GM12864 (cell line): ENCODE measurements at regions not wholly inside any gene's neighbourhood (a gene's known extent, or its start where the extent isn't known, plus 50 kb on each side); places are given as distances from the start of the nearest gene placed in this dataset.

ENCODE experiments used
- DNase-seq: peaks from one replicate; pipeline ENCODE4 v3.0.0-alpha.2; 2011; ENCODE audit warnings: low read depth
- H3K4me3 ChIP-seq: 2 replicates; pipeline ENCODE4 v1.5.1; 2011; ENCODE audit warnings: mild to moderate bottlenecking, low read depth, low read length, control low read depth
- CTCF ChIP-seq: IDR thresholded peaks from 2 replicates; pipeline ENCODE4 v1.5.1; 2011; ENCODE audit warnings: low read depth, mild to moderate bottlenecking, moderate library complexity, low read length, control low read depth, inconsistent platforms; ENCODE audit errors: missing control alignments

- no peak for TF ChIP-seq CTCF
- no peak overlapping the region for H3K4me3 ChIP-seq
- no peak for DNase-seq
Observed at GRCh38 chr18:10015288-10015701, 101.5 kb downstream of the VAPA start.

- no peak overlapping the region for H3K4me3 ChIP-seq
- TF ChIP-seq CTCF: no peak
- no peak for DNase-seq
Observed at GRCh38 chr18:10015941-10016819, 102.4 kb downstream of the VAPA start.

- TF ChIP-seq CTCF: no peak
- H3K4me3 ChIP-seq: no peak overlapping the region
- no peak for DNase-seq
Observed at GRCh38 chr18:10017043-10017442, 103.2 kb downstream of the VAPA start.

- TF ChIP-seq CTCF: no peak
- H3K4me3 ChIP-seq: no peak overlapping the region
- DNase-seq: no peak
Observed at GRCh38 chr18:10018289-10018688, 104.5 kb downstream of the VAPA start.

- TF ChIP-seq CTCF: no peak
Observed at GRCh38 chr18:10020171-10020570, 106.4 kb downstream of the VAPA start.

GRCh38 chr18:10022365-10022764 is 108.5 kb downstream of the VAPA start:
- no peak for DNase-seq
- no peak for TF ChIP-seq CTCF
- no peak overlapping the region for H3K4me3 ChIP-seq

More at GRCh38 chr18:10020171-10020570, 106.4 kb downstream of the VAPA start:
- DNase-seq: no peak
- no peak overlapping the region for H3K4me3 ChIP-seq
